T-cell (primary cell): ENCODE measurements at regions not wholly inside any gene's neighbourhood (a gene's known extent, or its start where the extent isn't known, plus 50 kb on each side); places are given as distances from the start of the nearest gene placed in this dataset.

Experiments used
- ATAC-seq, 4 experiments: fragments of 200-7000 bp in 3 of 4; fragments of 150-1000 bp in 1 of 4; cut with Tn5 transposase; replicated peaks in 1 of 4; 1 replicate in 3 of 4; 2 replicates in 1 of 4; pipeline ENCODE4 v1.10.0; 2021; ENCODE audit warnings: moderate library complexity in 3 of 4, mild to moderate bottlenecking in 2 of 4, moderate number of reproducible peaks in 1 of 4
- CTCF ChIA-PET, 2 donors: fragments of 300-600 bp; sonication (Branson Sonifier 250); formaldehyde crosslinking; loops; one replicate each; lab custom pipeline; 2022; ENCODE audit warnings: antibody characterized with exemption in 2 of 2; lab: Charles Lee
- POLR2A ChIA-PET, 2 donors: fragments of 300-600 bp; sonication (Branson Sonifier 250); formaldehyde crosslinking; loops; one replicate each; lab custom pipeline; 2022; ENCODE audit warnings: antibody characterized with exemption in 2 of 2; lab: Charles Lee
- DNase-seq, 35 experiments: peaks; one replicate each; pipeline versions ENCODE4 v3.0.0 to v3.0.0-alpha.2; 2013 to 2023
- H3K27ac ChIP-seq: one replicate; pipeline ENCODE4 v1.5.1; 2013; ENCODE audit warnings: low read length
- H3K27me3 ChIP-seq, 2 experiments: replicated peaks in 1 of 2; 1 replicate in 1 of 2; 2 replicates in 1 of 2; pipeline versions ENCODE4 v1.6.1 to v1.7.0; 2013; ENCODE audit warnings: low read length in 1 of 2, mixed read lengths in 1 of 2; ENCODE audit not compliant: control insufficient read depth in 2 of 2, insufficient read depth in 2 of 2; ENCODE audit errors: extremely low read depth in 1 of 2
- H3K36me3 ChIP-seq, 2 donors: 1 replicate in 1 of 2; 2 replicates in 1 of 2; pipeline versions ENCODE4 v1.6.1 to v1.7.0; 2013; ENCODE audit warnings: low read length in 1 of 2; ENCODE audit not compliant: control insufficient read depth in 2 of 2, insufficient read depth in 1 of 2; ENCODE audit errors: extremely low read depth in 1 of 2
- H3K4me1 ChIP-seq, 2 experiments: 1 replicate in 1 of 2; 2 replicates in 1 of 2; pipeline versions ENCODE4 v1.6.1 to v1.7.0; 2013; ENCODE audit warnings: low read length in 2 of 2, mixed read lengths in 1 of 2; ENCODE audit not compliant: insufficient read depth in 2 of 2, control insufficient read depth in 1 of 2; ENCODE audit errors: extremely low read depth in 1 of 2
- H3K4me3 ChIP-seq, 2 donors: 1 replicate in 1 of 2; 2 replicates in 1 of 2; pipeline versions ENCODE4 v1.5.1 to v1.7.0; 2013; ENCODE audit warnings: mild to moderate bottlenecking in 2 of 2, low read length in 1 of 2, moderate library complexity in 1 of 2; ENCODE audit not compliant: control insufficient read depth in 1 of 2; ENCODE audit errors: extremely low read depth in 1 of 2
- H3K9me3 ChIP-seq: 2 replicates; pipeline ENCODE4 v1.7.0; 2013
- H3K27ac Mint-ChIP-seq, 2 donors: one replicate each; pipeline ENCODE4 v1.8.0; 2020 to 2021; ENCODE audit warnings: mild to moderate bottlenecking in 2 of 2, mixed read lengths in 2 of 2
- H3K27me3 Mint-ChIP-seq, 2 donors: one replicate each; pipeline ENCODE4 v1.8.0; 2021 to 2022; ENCODE audit warnings: mixed read lengths in 2 of 2
- H3K36me3 Mint-ChIP-seq: one replicate; pipeline ENCODE4 v1.8.0; 2021; ENCODE audit warnings: mixed read lengths
- H3K4me1 Mint-ChIP-seq, 3 donors: one replicate each; pipeline ENCODE4 v1.8.0; 2020 to 2022; ENCODE audit warnings: mixed read lengths in 3 of 3, mild to moderate bottlenecking in 1 of 3
- H3K4me3 Mint-ChIP-seq, 3 donors: one replicate each; pipeline ENCODE4 v1.8.0; 2020 to 2022; ENCODE audit warnings: mild to moderate bottlenecking in 3 of 3, mixed read lengths in 3 of 3, moderate library complexity in 3 of 3
- H3K9me3 Mint-ChIP-seq, 3 donors: one replicate each; pipeline ENCODE4 v1.8.0; 2020 to 2022; ENCODE audit warnings: mixed read lengths in 3 of 3
- WGBS: methylation state at CpG from one replicate; pipeline ENCODE4 v1.1.5; 2013; ENCODE audit warnings: missing lambda C conversion rate; ENCODE audit not compliant: insufficient coverage; 5-methylcytosine and 5-hydroxymethylcytosine counted together

GRCh38 chr22:44391481-44392445, 79.0 kb upstream of the SHISAL1 start:
- 79% methylated on average over 20 of the region's 23 CpGs for WGBS
- H3K4me1 ChIP-seq, result no peaks in the 10 kb centered on the region
- H3K27me3 ChIP-seq, result peaks cover 0 to 32% of the 10 kb centered on the region in 2 experiments
- ChIA-PET POLR2A (no interaction called here), CTCF (interaction anchor here in 1 of 2 donors (0.7 kb wide), 1 partner anchor 293 kb away, joined by 3 read pairs; no protein-coding TSS in a partner anchor)
- H3K36me3 ChIP-seq, result no peaks in the 10 kb centered on the region
- H3K9me3 ChIP-seq, result no peaks in the 10 kb centered on the region
- no peaks in the 10 kb centered on the region for H3K36me3 Mint-ChIP-seq
- no peak overlapping the region for H3K4me3 ChIP-seq
- DNase-seq (peak in 1 of 35 experiments; percentile 1), ATAC-seq (no peak)
- H3K27me3 Mint-ChIP-seq, result peaks cover 9 to 13% of the 10 kb centered on the region in 2 donors
- no peak overlapping the region for H3K27ac Mint-ChIP-seq
- no peaks in the 10 kb centered on the region for H3K4me1 Mint-ChIP-seq
- no peaks in the 10 kb centered on the region for H3K9me3 Mint-ChIP-seq
- no peak overlapping the region for H3K27ac ChIP-seq
- H3K4me3 Mint-ChIP-seq, result no peak overlapping the region

DNA sequence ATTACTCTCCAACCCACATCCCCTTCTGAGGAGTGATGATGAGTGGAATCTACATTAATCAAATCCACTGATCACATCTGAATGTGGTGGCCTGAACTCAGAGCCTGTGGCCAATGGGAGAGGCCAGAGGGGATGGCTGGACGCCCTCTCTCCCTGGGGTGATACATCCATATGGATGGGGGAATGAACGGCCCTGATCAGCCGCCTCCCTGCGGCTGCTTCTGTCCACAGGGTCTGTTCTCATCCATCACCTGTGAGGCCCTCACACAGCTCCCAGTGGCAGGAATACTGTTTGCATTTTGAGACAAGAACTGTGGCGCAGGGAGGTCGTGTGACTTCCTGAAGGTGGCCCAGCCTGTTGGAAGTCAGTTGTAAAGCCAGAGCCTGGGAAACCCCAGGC, 78.3 kb upstream of the SHISAL1 start:
- CTCF ChIA-PET, result no interaction called here

GRCh38 chr22:44390613-44390970, 77.8 kb upstream of the SHISAL1 start:
- Mint-ChIP-seq H3K9me3 (no peaks in the 10 kb centered on the region), H3K4me3 (no peak overlapping the region), H3K27ac (no peak overlapping the region), H3K4me1 (no peaks in the 10 kb centered on the region), H3K36me3 (no peaks in the 10 kb centered on the region), H3K27me3 (peaks cover 12 to 19% of the 10 kb centered on the region in 2 donors)
- no peak overlapping the region for H3K27ac ChIP-seq
- no peaks in the 10 kb centered on the region for H3K9me3 ChIP-seq
- no peak for ATAC-seq
- no peak overlapping the region for H3K4me3 ChIP-seq
- H3K4me1 ChIP-seq, result no peaks in the 10 kb centered on the region
- H3K36me3 ChIP-seq, result no peaks in the 10 kb centered on the region
- ChIA-PET POLR2A (no interaction called here), CTCF (no interaction called here)
- no peak for DNase-seq
- WGBS, result 93% methylated on average over 8 of the region's 9 CpGs
- H3K27me3 ChIP-seq, result peaks cover 0 to 32% of the 10 kb centered on the region in 2 experiments

More for the DNA sequence above, 78.3 kb upstream of the SHISAL1 start:
- H3K4me3 ChIP-seq, result no peak overlapping the region
- H3K4me3 Mint-ChIP-seq, result no peak overlapping the region
- POLR2A ChIA-PET, result no interaction called here
- no peaks in the 10 kb centered on the region for H3K9me3 ChIP-seq
- H3K27ac Mint-ChIP-seq, result no peak overlapping the region
- WGBS, result 79% methylated on average over 2 of the region's 6 CpGs
- H3K27me3 ChIP-seq, result peaks cover 0 to 32% of the 10 kb centered on the region in 2 experiments
- H3K36me3 Mint-ChIP-seq, result no peaks in the 10 kb centered on the region
- no peaks in the 10 kb centered on the region for H3K36me3 ChIP-seq
- no peak overlapping the region for H3K27ac ChIP-seq
- no peaks in the 10 kb centered on the region for H3K4me1 Mint-ChIP-seq
- peak in 1 of 35 experiments; percentile 1 for DNase-seq
- H3K27me3 Mint-ChIP-seq, result peaks cover 12 to 19% of the 10 kb centered on the region in 2 donors
- ATAC-seq, result no peak
- no peaks in the 10 kb centered on the region for H3K9me3 Mint-ChIP-seq
- H3K4me1 ChIP-seq, result no peaks in the 10 kb centered on the region

GRCh38 chr22:44389926-44390612, 77.3 kb upstream of the SHISAL1 start:
- DNase-seq, result no peak
- Mint-ChIP-seq H3K4me3 (no peak overlapping the region), H3K36me3 (no peaks in the 10 kb centered on the region), H3K4me1 (no peaks in the 10 kb centered on the region), H3K9me3 (no peaks in the 10 kb centered on the region), H3K27me3 (peaks cover 12 to 19% of the 10 kb centered on the region in 2 donors), H3K27ac (no peak overlapping the region)
- WGBS, result 95% methylated on average over 5 of the region's 5 CpGs
- no peaks in the 10 kb centered on the region for H3K9me3 ChIP-seq
- no peaks in the 10 kb centered on the region for H3K36me3 ChIP-seq
- H3K4me3 ChIP-seq, result no peak overlapping the region
- ChIA-PET CTCF (no interaction called here), POLR2A (no interaction called here)
- no peaks in the 10 kb centered on the region for H3K4me1 ChIP-seq
- peaks cover 0 to 33% of the 10 kb centered on the region in 2 experiments for H3K27me3 ChIP-seq
- ATAC-seq, result no peak
- no peak overlapping the region for H3K27ac ChIP-seq

DNA sequence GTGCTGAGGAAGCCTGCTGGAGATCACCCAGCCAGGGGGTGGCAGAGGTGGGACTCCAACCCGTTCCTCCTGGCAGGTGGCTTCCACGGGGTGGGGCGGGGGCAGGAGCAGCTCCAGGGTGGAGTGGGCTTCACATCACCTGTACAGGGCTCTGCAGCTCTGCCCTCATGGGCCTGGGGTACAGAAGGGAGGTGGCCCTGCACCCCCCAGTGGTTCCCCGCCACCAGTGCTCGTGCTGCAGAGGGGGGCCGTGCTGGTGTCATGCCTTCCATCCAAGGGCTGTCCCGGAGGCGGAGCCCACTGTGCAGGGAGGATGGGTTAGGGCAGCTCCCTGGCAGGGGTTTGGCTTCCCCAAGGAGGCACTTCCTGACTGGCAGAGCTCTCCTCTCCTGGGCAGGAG, 76.4 kb upstream of the SHISAL1 start:
- no peak overlapping the region for H3K4me3 ChIP-seq
- CTCF ChIA-PET, result no interaction called here
- WGBS, result 82% methylated on average over 5 of the region's 8 CpGs

DNA sequence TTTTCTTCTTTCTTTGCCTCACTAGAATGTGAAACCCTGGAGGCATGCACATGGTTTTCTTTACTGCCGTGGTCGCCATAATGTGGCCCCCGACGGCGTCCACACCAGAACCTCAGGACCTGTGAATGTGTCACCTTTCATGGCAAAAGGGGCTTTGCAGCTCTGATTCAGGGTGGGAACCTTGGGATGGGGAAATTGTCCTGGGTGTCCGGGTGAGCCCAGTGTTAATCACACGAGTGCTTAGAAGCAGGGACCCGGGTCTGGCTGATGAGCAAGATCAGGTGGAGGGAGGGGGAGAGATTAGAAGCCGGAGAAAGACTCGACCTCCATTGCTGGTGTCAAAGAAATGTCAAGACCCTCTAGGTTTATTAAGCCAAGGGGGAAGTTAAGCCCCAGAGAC, 74.7 kb upstream of the SHISAL1 start:
- peaks cover 0 to 44% of the 10 kb centered on the region in 2 experiments for H3K27me3 ChIP-seq
- no peak overlapping the region for H3K4me3 Mint-ChIP-seq
- no peak for ATAC-seq
- ChIA-PET CTCF (no interaction called here), POLR2A (no interaction called here)
- H3K27ac ChIP-seq, result no peak overlapping the region
- no peaks in the 10 kb centered on the region for H3K9me3 Mint-ChIP-seq
- 70% methylated on average over 5 of the region's 10 CpGs for WGBS
- no peak overlapping the region for H3K27ac Mint-ChIP-seq
- no peaks in the 10 kb centered on the region for H3K9me3 ChIP-seq
- H3K27me3 Mint-ChIP-seq, result peaks cover 15 to 26% of the 10 kb centered on the region in 2 donors
- H3K4me3 ChIP-seq, result no peak overlapping the region
- H3K36me3 ChIP-seq, result no peaks in the 10 kb centered on the region
- DNase-seq, result no peak
- no peaks in the 10 kb centered on the region for H3K4me1 ChIP-seq
- H3K4me1 Mint-ChIP-seq, result no peaks in the 10 kb centered on the region
- no peaks in the 10 kb centered on the region for H3K36me3 Mint-ChIP-seq

More for the DNA sequence above, 76.4 kb upstream of the SHISAL1 start:
- DNase-seq (no peak), ATAC-seq (no peak)
- no peaks in the 10 kb centered on the region for H3K36me3 Mint-ChIP-seq
- no peak overlapping the region for H3K27ac Mint-ChIP-seq
- H3K27me3 Mint-ChIP-seq, result peaks cover 12 to 19% of the 10 kb centered on the region in 2 donors
- H3K9me3 Mint-ChIP-seq, result no peaks in the 10 kb centered on the region
- H3K4me3 Mint-ChIP-seq, result no peak overlapping the region
- peaks cover 0 to 34% of the 10 kb centered on the region in 2 experiments for H3K27me3 ChIP-seq
- H3K36me3 ChIP-seq, result no peaks in the 10 kb centered on the region
- H3K4me1 Mint-ChIP-seq, result no peaks in the 10 kb centered on the region
- POLR2A ChIA-PET, result no interaction called here
- H3K27ac ChIP-seq, result no peak overlapping the region
- no peaks in the 10 kb centered on the region for H3K4me1 ChIP-seq
- H3K9me3 ChIP-seq, result no peaks in the 10 kb centered on the region
